ENCODE measurements at regions not wholly inside any gene's neighbourhood (a gene's known extent, or its start where the extent isn't known, plus 50 kb on each side); places are given as distances from the start of the nearest gene placed in this dataset.
"Not testable (repeated sequence)": the region's sequence is repeated elsewhere in the genome, so short reads cannot be mapped to it uniquely, and the experiment has no call there.

DNA sequence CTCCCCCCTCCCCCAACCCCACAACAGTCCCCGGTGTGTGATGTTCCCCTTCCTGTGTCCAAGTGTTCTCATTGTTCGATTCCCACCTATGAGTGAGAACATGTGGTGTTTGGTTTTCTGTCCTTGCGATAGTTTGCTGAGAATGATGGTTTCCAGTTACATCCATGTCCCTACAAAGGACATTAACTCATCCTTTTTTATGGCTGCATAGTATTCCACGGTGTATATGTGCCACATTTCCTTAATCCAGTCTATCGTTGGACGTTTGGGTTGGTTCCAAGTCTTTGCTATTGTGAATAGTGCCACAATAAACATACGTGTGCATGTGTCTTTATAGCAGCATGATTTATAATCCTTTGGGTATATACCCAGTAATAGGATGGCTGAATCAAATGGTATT is 107.3 kb downstream of the ZNF648 start:
- not testable (repeated sequence) for TF ChIP-seq EP300 (IDR thresholded peaks at IDR 0.05; ENCODE audit: borderline replicate concordance in 1 of 2, low read depth in 1 of 2, low read length in 1 of 2); TEAD4 (IDR thresholded peaks at IDR 0.05; ENCODE audit: borderline replicate concordance, insufficient read depth); CTCF (IDR thresholded peaks at IDR 0.05); YY1 (IDR thresholded peaks at IDR 0.05; ENCODE audit: low read depth); CHD2 (IDR thresholded peaks at IDR 0.05; ENCODE audit: low read length, partially characterized antibody); ZBTB33 (IDR thresholded peaks at IDR 0.05; ENCODE audit: borderline replicate concordance, low read depth); NFIC (IDR thresholded peaks at IDR 0.05; ENCODE audit: borderline replicate concordance); NRF1 (IDR thresholded peaks at IDR 0.05; ENCODE audit: low read depth, low read length)
- TF ChIP-seq, protein P1, sequence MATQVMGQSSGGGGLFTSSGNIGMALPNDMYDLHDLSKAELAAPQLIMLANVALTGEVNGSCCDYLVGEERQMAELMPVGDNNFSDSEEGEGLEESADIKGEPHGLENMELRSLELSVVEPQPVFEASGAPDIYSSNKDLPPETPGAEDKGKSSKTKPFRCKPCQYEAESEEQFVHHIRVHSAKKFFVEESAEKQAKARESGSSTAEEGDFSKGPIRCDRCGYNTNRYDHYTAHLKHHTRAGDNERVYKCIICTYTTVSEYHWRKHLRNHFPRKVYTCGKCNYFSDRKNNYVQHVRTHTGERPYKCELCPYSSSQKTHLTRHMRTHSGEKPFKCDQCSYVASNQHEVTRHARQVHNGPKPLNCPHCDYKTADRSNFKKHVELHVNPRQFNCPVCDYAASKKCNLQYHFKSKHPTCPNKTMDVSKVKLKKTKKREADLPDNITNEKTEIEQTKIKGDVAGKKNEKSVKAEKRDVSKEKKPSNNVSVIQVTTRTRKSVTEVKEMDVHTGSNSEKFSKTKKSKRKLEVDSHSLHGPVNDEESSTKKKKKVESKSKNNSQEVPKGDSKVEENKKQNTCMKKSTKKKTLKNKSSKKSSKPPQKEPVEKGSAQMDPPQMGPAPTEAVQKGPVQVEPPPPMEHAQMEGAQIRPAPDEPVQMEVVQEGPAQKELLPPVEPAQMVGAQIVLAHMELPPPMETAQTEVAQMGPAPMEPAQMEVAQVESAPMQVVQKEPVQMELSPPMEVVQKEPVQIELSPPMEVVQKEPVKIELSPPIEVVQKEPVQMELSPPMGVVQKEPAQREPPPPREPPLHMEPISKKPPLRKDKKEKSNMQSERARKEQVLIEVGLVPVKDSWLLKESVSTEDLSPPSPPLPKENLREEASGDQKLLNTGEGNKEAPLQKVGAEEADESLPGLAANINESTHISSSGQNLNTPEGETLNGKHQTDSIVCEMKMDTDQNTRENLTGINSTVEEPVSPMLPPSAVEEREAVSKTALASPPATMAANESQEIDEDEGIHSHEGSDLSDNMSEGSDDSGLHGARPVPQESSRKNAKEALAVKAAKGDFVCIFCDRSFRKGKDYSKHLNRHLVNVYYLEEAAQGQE (IDR thresholded peaks at IDR 0.05; ENCODE audit: low read depth, low read length), result not testable (repeated sequence)
- TF ChIP-seq, protein P2, sequence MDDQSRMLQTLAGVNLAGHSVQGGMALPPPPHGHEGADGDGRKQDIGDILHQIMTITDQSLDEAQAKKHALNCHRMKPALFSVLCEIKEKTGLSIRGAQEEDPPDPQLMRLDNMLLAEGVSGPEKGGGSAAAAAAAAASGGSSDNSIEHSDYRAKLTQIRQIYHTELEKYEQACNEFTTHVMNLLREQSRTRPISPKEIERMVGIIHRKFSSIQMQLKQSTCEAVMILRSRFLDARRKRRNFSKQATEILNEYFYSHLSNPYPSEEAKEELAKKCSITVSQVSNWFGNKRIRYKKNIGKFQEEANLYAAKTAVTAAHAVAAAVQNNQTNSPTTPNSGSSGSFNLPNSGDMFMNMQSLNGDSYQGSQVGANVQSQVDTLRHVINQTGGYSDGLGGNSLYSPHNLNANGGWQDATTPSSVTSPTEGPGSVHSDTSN (IDR thresholded peaks at IDR 0.05), result not testable (repeated sequence)
- TF ChIP-seq, protein P3, sequence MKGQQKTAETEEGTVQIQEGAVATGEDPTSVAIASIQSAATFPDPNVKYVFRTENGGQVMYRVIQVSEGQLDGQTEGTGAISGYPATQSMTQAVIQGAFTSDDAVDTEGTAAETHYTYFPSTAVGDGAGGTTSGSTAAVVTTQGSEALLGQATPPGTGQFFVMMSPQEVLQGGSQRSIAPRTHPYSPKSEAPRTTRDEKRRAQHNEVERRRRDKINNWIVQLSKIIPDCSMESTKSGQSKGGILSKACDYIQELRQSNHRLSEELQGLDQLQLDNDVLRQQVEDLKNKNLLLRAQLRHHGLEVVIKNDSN (IDR thresholded peaks at IDR 0.05; ENCODE audit: borderline replicate concordance, low read depth), result not testable (repeated sequence)

Measured in SK-N-SH (cell line).